NOMO-1 treated with DMSO at 0.1 percent for 48 hours (cell line): ENCODE measurements at regions not wholly inside any gene's neighbourhood (a gene's known extent, or its start where the extent isn't known, plus 50 kb on each side); places are given as distances from the start of the nearest gene placed in this dataset.
"Not testable (repeated sequence)": the region's sequence is repeated elsewhere in the genome, so short reads cannot be mapped to it uniquely, and the experiment has no call there.

Experiments used
- DNase-seq: peaks from one replicate; lab custom pipeline; 2025; ENCODE audit not compliant: unreplicated experiment; lab: John Stamatoyannopoulos, UW

DNA sequence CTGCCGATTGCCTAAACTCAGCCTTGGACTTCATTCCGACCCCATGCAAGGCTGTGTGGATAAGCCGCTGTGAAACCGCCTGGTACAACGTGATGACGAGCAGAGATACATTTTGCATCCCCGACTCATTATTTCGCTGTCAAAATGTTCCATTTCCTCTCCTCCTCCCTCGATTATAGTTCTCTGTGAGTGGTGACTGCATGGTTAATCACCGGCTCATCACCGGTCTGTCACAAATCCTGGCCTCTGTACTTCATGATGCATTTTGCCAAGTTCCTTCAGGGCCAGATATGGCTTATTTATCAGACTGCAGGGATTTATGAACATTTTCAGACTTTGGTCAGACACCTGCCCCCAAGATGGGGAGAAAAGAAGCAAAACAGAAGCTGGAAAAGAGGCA, 461.6 kb upstream of the DPP6 start:
- DNase-seq = no peak

DNA sequence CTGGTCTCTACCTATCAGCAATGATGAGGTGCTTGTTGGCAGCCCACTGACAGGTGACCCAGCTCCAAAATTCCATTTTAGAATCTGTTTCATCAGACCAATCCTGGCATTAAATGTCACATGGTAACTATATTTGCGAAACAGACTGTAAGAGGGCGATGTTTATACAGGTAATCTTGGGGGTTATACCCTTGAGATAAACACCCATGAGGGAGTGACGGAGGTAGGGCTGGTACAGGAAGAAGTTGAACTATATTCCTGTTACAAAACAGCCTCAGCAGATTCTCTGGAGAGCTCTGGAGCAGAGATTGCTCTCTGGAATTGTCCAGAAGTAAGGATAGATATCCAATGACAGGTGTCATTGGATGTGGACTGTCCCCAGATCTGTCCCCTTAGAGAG, 444.8 kb upstream of the DPP6 start:
- no peak for DNase-seq

DNA sequence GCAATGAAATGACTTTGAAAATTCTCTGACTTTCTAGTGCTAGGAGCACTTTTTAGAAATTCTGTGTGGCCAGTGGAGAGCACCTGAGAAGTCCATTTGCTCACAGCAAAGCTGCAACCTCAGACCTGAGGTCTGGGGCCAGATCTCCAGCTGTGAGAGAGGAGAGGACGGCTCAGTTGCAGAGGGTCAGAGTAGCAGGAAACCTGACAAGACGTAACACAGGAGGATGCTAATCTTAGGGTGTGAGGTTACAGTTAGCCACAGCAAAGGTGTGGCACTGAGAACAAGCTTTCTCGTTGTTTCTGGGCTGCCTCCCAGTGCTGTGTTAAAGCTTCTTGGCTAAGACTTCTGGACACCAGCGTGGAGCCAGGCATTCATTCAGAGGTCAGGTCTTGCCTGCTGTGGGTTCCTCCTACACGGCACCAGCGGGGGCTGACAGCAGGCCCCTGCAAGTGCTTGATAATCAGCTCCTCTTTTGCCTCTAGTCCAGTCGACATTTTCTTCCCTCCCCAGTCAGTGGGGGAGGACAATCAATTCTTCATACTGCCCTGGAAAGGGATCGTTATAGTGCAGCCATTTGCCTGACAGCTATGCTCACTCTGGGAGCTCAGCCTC, 435.4 kb upstream of the DPP6 start:
- DNase-seq = no peak

DNA sequence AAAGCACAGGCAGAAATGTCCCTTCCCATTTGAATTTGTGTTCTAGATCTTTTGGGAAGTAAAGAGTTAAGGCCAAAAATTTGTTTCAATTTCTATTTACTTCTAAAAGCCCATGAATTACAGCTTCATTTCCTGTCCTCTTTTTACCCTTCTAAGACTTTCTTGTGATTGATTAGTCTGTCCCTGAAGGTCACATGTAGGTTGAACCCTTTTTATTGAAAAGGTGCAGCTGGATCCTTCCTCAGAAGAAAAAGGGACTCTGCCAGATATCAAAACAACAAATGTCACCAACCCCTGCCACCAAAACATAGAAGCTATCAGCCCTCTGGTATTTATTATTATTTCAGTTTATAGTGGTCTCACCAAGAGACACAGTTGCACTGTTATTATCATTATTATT, 424.9 kb upstream of the DPP6 start:
- DNase-seq = no peak

DNA sequence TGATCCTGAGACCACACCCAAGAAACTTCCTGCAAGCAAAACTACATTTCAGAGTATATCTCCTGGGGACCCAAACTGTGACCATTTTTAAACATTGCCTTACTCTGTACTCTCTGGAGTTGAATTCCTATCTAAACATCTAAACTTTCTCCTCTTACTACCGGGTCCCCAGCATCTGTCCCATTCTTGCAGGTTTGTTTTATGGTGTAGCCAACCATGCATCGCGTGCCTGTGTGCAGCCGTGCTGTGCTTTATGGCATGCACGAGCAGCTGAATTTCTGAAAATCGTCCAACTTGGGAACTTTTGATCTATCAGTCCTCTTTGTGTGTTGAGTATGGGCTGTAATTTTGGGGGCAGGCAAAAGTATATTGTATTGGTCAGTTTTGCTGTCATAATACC, 423.8 kb upstream of the DPP6 start:
- DNase-seq = no peak

DNA sequence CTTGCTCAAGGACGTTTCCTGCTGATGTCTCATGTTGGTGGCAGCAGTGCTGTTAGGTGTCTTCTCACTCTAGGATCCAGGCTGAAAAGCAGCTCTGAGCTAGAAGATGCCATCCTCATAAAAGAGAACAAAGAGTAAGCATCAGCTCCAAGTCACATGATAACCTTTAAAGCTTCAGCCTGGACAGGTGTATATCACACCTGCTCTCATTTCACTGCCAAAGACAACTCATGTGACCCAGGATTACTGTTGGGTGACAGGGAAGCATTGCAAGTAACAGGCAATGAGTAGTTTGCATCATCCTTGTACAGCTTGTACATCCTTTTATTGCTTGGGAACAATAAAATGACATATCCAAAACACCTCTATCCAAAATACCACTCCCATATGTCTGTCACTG, 423.4 kb upstream of the DPP6 start:
- DNase-seq = no peak

DNA sequence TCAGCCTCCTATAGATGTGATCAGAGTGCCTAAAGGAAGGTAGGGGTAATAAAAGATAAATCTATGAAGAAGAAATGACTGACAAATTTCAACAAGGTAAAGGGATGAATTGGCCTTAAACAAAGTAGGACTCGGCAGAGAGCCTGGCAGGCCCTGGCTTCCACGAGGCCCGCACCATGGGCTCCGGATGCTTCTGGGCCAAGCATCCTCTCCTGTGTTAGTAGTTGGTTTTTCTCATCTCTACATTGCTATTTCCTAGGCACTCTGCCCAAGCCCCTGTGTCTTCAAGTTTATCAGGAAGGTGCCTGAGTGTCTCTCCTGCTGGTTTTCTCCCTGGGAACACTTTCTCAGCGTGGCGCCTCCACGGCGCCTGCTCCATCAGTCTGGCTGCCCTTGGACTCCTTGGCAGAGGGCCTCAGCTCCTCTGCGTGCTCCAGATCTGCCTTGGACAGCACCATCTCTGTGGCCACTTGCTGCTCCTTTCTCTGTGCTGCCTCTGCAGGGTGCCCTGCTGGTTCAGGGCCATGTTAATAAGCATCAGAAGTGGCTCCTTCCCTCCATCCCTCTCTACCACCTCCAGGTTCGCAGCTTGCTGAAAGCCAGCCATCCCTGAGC, 413.3 kb upstream of the DPP6 start:
- no peak for DNase-seq

DNA sequence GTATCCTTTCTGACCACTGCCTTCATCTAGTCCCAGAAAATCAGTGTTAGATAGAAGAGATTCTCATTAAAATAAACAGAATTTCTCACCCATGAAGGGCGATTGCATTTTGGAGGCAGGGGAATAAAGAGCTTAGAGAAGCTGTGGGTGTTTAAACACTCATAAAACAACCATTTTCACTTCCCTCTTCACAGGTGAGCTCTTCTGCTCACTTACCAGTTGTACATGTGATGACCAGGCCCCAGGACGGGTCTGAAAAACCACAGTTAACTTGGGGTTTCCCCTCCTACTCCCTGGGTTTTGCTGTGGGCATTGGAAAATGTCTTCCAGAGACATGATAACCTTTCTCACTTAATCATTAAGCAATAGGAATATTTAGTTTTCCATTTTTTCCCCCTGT, 411.6 kb upstream of the DPP6 start:
- DNase-seq = no peak

DNA sequence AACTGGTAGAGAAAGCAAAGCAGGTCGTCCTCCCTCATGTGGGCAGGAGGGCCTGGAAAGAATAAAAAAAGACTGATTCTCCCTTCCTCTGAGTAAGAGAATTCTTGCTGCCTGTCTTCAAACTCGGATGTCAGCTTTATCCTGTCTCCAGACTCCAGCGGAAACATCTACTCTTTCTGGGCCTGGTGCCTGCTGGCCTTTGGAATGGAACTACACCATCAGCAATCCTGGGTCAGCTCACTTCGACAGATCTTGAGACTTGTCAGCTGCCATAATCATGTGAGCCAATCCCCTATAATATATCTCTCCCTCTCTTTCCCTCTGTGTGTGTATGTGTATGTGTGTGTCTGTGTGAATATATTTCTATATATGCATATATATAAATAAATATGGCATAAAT, 411.0 kb upstream of the DPP6 start:
- no peak for DNase-seq

DNA sequence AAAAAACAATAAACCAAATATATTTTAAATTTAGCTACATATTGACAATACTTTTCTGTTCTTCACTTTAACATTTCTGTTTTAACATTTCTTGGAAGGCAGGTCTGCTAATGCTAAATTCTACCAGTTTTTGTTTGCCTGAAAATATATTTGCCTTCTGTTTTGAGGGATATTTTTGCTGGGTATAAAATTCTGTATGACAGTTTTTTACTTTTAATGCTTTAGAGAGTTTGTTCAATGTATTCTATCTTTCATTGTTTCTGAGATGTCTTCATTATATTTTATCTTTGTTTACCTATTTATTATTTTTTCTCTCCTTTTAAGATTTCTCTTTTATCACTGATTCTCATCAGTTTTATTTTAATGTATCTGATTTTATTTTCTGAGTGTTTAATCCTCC, 409.2 kb upstream of the DPP6 start:
- DNase-seq = no peak

DNA sequence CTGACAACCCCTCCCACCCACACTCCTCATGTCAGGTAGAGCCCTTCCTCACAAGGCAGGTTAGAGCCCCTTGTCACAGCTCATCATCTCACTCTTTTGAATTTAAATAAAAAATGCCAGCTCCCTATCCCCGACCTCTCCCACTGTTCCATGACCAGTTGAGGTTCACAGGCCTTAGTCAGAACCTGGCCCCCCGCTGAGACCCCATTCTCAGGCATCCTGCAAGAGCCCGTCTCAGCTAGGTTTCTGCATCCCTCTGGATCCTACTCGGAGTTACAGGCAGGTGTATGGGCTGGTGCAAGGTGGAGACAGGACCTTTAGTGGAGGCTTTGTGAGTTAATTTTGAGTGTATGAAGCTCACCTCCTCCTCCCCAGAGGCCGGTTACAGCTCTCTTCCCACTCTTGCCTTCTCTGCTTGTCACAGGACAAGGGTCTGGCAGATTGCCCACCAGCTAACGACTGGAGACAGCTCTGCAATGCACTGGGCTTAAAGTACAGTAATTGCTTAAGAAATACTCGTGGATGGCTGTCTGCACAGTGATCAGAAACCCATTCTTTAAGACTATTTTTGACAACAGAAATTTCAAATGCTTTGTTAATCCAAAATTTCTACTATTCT, 394.9 kb upstream of the DPP6 start:
- no peak for DNase-seq

DNA sequence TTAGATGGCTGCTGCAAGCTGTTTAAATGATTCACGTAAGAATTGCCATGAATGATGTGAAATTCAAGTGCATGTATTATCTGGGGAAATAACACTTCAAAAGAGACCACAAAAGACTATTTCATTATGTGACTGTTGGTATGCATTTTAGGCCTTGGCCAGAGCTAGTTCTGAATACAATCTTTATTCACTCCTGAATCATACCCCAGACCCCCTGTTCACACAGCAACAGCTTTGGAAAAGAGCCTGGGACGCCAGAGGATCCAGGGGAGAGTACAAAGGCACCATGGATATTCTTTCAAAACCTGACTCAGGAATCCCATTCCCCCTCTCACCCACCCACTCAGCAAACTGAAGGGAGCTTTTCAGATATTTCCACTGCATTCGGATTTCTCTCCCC, 377.1 kb upstream of the DPP6 start:
- no peak for DNase-seq

DNA sequence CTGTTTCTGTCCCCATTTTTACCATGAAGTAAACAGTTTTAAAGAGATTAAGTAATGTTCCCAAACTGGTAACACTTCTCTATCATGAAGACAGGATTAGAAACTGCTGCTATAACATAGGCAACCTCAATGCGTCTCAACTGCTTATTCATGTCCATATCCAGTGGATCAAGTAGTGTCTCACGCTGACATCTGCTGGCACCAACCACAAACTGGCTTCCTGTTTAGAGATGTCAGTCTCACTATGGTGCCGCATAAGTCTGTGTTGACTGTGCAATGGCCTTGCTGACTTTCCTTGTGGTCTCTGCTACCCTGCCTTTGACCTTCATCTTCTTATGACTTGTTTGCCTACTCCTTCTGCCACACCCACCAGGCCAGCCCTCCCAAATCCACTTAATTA, 369.6 kb upstream of the DPP6 start:
- DNase-seq = no peak

DNA sequence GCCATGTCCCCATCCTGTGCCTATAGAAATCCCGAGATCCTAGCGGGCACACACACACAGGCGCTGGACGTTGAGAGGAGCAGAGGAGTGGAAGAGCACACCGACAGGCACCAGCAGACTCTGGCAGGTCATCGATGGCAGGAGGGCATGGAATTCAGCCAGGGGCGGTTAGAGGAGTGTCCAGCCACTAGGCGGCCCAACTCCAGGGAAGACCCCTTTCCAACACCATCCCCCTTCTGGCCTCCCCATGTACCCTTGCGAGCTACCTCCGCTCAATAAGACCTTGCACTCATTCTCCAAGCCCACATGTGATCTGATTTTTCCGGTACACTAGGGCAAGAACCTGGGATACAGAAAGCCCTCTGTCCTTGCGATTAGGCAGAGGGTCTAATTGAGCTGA, 356.0 kb upstream of the DPP6 start:
- DNase-seq = no peak

DNA sequence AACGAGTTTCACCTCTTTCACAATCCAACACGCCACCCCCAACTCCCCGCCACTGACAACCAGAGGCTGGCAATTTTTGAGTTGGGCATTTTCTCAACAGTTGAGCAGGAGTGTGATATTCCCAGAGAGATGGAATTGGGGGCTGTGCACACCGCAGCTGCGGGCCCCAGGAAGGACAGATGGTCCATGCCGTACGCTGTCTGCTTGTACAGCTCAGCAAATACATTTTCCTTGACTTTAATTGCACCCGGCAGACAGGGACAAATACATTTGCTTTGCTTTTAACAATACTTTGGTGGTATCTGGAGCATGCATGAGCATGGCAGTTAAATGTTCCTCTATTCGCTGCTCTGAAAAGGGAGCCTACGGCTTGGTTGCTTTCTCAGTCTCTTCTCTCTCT, 354.2 kb upstream of the DPP6 start:
- DNase-seq = no peak

DNA sequence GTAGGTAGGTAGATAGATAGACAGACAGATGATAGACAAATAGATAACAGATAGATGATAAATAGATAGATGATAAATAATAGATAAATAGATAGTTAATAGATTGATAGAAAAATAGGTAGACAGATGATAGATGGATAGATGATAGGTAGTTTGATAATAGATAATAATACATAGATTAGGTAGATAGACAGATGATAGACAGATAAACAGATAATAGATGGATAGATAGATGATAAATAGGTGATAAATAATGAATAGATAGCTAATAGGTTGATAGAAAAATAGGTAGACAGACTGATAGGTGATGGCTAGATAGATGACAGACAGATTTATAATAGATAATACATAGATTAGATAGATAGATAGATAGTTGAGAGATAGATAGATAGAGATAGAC, 350.5 kb upstream of the DPP6 start:
- DNase-seq = no peak

DNA sequence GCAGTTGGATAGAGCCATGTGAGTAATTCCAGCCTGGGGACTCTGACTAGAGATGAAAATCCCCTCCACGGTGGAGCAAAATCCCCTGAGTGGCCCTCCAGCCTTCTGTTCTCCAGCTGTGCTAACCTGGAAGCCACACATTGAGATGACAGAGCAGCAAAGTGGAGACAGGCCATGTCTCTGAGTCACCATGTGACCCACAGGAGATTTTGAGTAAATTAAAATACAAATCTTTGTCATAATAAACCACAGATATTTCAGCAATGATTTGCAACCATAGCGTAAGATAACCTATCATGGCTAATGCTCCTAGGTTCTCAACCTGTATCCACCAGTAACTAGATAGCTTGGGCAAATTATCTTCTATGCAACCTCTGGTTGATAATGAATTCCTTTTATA, 328.3 kb upstream of the DPP6 start:
- not testable (repeated sequence) for DNase-seq

DNA sequence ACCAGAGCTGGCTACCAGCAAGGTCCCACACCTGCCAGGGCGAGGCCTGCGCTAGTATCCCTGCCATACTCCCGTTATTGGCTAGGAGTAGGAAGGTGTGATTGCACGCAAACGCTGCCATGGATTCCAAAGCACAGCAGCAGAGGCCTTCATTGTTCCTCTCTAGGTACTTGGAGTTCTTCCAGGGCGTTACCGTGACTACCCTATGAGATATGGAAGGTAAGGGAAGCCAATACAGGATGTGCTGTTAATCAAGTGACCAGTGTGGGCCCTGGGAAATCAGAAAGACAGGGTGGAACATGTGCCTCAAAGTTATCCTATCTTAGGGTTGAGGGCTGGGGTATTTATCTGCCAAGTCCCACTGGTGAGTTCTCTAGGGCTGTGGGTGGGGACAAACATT, 320.7 kb upstream of the DPP6 start:
- not testable (repeated sequence) for DNase-seq

DNA sequence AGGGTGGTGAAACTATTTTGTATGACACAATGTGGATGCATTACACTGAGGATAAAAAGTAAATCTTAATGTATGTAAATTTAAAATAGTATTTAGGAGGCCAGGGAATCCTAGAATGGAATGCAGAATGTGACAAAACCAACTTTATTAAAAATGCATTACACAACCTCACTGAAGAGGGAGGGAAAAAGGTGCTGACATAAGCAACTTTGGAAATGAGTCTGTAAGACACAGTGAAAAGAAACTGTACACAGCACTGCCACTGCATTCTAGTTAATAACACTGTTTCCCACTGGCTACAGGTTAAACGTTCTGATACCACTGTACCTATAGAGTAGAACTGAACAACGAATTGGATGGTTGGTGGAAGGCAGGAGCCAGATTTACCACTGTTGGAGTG, 308.8 kb upstream of the DPP6 start:
- not testable (repeated sequence) for DNase-seq

DNA sequence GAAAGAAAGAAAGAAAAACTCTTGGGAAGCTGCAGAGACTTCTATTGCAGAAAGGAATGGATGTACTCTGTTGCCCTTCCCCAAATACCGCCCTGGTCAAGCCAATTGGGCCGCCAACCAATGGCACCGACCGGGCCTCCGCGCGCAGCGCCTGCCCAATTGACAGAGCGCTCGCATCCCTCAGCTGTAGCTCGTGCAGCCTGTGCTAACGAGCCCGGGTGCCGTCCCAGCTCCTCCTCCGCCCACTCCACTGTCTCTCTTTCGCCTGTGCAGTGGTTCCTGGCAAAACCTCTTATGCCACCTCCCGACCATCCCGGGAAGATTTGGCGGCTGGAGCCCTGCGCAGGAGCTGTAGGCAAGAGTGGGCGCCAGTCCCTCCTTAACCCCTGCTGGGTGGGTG, 304.2 kb upstream of the DPP6 start:
- not testable (repeated sequence) for DNase-seq

DNA sequence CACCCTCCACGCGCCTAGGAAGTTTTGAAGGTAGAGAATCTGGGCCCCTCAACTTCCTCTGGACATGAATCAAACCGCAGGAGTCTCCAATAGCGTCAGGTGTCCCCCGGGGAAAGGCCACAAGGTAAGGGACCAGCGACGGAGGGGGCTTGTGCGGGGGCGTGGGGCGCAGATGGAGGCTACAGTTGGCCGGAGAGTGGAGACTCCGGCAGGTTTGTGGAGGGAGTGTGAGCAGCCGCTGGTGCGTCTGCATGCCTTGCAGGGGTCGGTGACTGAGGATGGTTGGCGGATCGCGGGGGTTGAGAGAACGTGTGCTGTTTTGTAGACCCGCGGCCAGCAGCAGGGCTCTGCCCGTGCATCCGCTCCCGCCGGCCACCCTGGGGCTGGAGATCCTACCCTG, 303.3 kb upstream of the DPP6 start:
- not testable (repeated sequence) for DNase-seq

DNA sequence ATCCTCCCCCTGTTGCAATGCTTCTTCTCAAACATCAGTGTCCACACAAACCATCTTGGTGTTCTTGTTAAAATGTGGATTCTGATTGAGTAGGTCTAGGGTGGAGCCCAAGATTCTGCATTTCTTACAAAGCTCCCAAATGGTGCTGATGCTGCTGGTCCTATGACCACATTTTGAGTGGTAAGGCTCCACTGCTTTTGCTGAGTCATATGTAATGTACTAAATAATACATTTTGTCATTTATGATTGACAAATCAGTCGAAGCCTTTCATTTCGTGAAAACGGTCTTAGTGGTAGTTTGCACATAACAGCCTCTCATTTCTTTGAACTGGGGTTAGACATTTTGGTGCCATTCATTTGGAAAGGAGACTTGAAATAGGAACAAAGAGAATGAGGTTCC, 286.3 kb upstream of the DPP6 start:
- not testable (repeated sequence) for DNase-seq

DNA sequence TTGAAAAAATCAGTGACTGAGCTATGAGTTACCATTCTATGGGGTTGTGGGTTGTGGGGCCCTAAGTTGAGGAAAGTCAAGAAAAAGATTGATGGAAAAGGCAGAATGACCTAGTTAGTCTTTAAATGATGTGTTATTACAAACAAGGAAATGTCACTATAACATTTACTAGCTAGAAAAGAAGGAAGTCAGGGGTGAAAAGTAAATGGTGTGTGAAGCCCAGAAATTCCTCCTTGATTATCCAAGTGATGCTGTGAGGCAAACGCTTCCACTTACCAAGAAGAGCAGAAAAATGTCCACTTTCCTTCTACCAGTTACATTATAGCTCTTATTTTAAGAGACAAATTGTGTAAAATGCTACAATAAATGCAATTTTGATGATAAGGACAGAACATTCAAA, 285.3 kb upstream of the DPP6 start:
- DNase-seq = not testable (repeated sequence)
